Mesendoderm (in vitro differentiated cells): ENCODE measurements at regions not wholly inside any gene's neighbourhood (a gene's known extent, or its start where the extent isn't known, plus 50 kb on each side); places are given as distances from the start of the nearest gene placed in this dataset.

Source experiments
- DNase-seq: peaks from one replicate; pipeline ENCODE4 v3.0.0; 2013
- H2AK5ac ChIP-seq: 2 replicates; pipeline ENCODE4 v1.6.1; 2013; ENCODE audit warnings: low read length, inconsistent platforms
- H2BK120ac ChIP-seq: 2 replicates; pipeline ENCODE4 v1.6.1; 2013; ENCODE audit warnings: low read depth, mild to moderate bottlenecking, low read length, moderate library complexity, mixed read lengths
- H2BK15ac ChIP-seq: replicated peaks from 2 replicates; pipeline ENCODE4 v1.6.1; 2013; ENCODE audit warnings: low read depth, mild to moderate bottlenecking, moderate library complexity
- H2BK5ac ChIP-seq: 2 replicates; pipeline ENCODE4 v1.6.1; 2013; ENCODE audit warnings: low read length, inconsistent platforms
- H3K18ac ChIP-seq: 2 replicates; pipeline ENCODE4 v1.6.1; 2013; ENCODE audit warnings: mild to moderate bottlenecking, low read length, mixed read lengths
- H3K23ac ChIP-seq: one replicate; pipeline ENCODE4 v1.6.1; 2013; ENCODE audit warnings: low read length
- H3K27ac ChIP-seq: 2 replicates; pipeline ENCODE4 v1.5.1; 2013; ENCODE audit warnings: low read depth, mild to moderate bottlenecking, inconsistent platforms, low read length, moderate library complexity
- H3K27me3 ChIP-seq: 2 replicates; pipeline ENCODE4 v1.6.1; 2013; ENCODE audit warnings: low read length, control low read depth, mild to moderate bottlenecking, inconsistent platforms; ENCODE audit not compliant: insufficient read depth, poor library complexity
- H3K36me3 ChIP-seq: 2 replicates; pipeline ENCODE4 v1.6.1; 2013; ENCODE audit warnings: low read length, inconsistent platforms; ENCODE audit not compliant: control insufficient read depth, insufficient read depth
- H3K4ac ChIP-seq: one replicate; pipeline ENCODE4 v1.6.1; 2013; ENCODE audit warnings: low read depth, mild to moderate bottlenecking, low read length, moderate library complexity
- H3K4me1 ChIP-seq: 2 replicates; pipeline ENCODE4 v1.6.1; 2013; ENCODE audit warnings: low read depth, low read length, inconsistent platforms; ENCODE audit not compliant: control insufficient read depth
- H3K4me2 ChIP-seq: 2 replicates; pipeline ENCODE4 v1.6.1; 2013; ENCODE audit warnings: low read length
- H3K4me3 ChIP-seq: 2 replicates; pipeline ENCODE4 v1.5.1; 2013; ENCODE audit warnings: mild to moderate bottlenecking, low read length
- H3K56ac ChIP-seq: one replicate; pipeline ENCODE4 v1.6.1; 2013; ENCODE audit warnings: low read length
- H3K79me1 ChIP-seq: 2 replicates; pipeline ENCODE4 v1.6.1; 2013; ENCODE audit warnings: low read length, inconsistent platforms
- H3K79me2 ChIP-seq: 2 replicates; pipeline ENCODE4 v1.6.1; 2013; ENCODE audit warnings: mild to moderate bottlenecking, low read length; ENCODE audit not compliant: control insufficient read depth, insufficient read depth
- H3K9ac ChIP-seq: 2 replicates; pipeline ENCODE4 v1.6.1; 2013; ENCODE audit warnings: low read length, inconsistent platforms
- H4K5ac ChIP-seq: one replicate; pipeline ENCODE4 v1.6.1; 2013; ENCODE audit warnings: low read length
- H4K8ac ChIP-seq: one replicate; pipeline ENCODE4 v1.6.1; 2013; ENCODE audit warnings: low read depth, mild to moderate bottlenecking, control low read depth, low read length, moderate library complexity
- WGBS: extraction: QIAGEN DNeasy Blood & Tissue Kit; methylation state at CpG from one replicate; pipeline ENCODE4 v1.1.7; 2013; ENCODE audit warnings: low lambda C conversion rate, missing lambda C conversion rate; ENCODE audit not compliant: insufficient coverage; ENCODE audit errors: extremely low coverage; 5-methylcytosine and 5-hydroxymethylcytosine counted together

- Histone ChIP-seq H2BK120ac (no peak overlapping the region), H3K18ac (no peak overlapping the region), H3K4me3 (no peak overlapping the region)
Measured at GRCh38 chr10:124160943-124161582, 67.7 kb upstream of the CHST15 start.

GRCh38 chr10:124160176-124160575, 66.8 kb upstream of the CHST15 start:
- Histone ChIP-seq H4K5ac (no peak overlapping the region), H2AK5ac (no peak overlapping the region), H3K27me3 (no peaks in the 10 kb centered on the region), H3K79me1 (no peaks in the 10 kb centered on the region), H3K4me1 (no peaks in the 10 kb centered on the region), H2BK15ac (no peak overlapping the region), H4K8ac (no peak overlapping the region), H3K9ac (no peak overlapping the region), H3K4me2 (no peak overlapping the region), H3K18ac (no peak overlapping the region), H3K79me2 (no peaks in the 10 kb centered on the region), H2BK120ac (no peak overlapping the region), H3K4ac (no peak overlapping the region), H2BK5ac (no peak overlapping the region), H3K23ac (no peak overlapping the region), H3K56ac (no peak overlapping the region), H3K36me3 (no peaks in the 10 kb centered on the region), H3K27ac (no peak overlapping the region), H3K4me3 (no peak overlapping the region)
- no peak for DNase-seq
- WGBS = no CpG with 5 or more reads among the region's 10 CpGs

More at GRCh38 chr10:124160943-124161582, 67.7 kb upstream of the CHST15 start:
- H3K4me1 ChIP-seq = no peaks in the 10 kb centered on the region
- H4K8ac ChIP-seq = no peak overlapping the region
- H3K23ac ChIP-seq = no peak overlapping the region
- H3K9ac ChIP-seq = no peak overlapping the region
- no peak overlapping the region for H3K27ac ChIP-seq
- no peaks in the 10 kb centered on the region for H3K79me2 ChIP-seq
- no peaks in the 10 kb centered on the region for H3K36me3 ChIP-seq
- no peak overlapping the region for H2BK5ac ChIP-seq
- no peak overlapping the region for H3K4ac ChIP-seq
- H3K27me3 ChIP-seq = no peaks in the 10 kb centered on the region
- no peak overlapping the region for H2AK5ac ChIP-seq
- H3K56ac ChIP-seq = no peak overlapping the region
- H3K79me1 ChIP-seq = no peaks in the 10 kb centered on the region
- no peak overlapping the region for H3K4me2 ChIP-seq
- no peak for DNase-seq
- WGBS = no CpG with 5 or more reads among the region's 13 CpGs
- H4K5ac ChIP-seq = no peak overlapping the region
- no peak overlapping the region for H2BK15ac ChIP-seq

- Histone ChIP-seq H2BK5ac (no peak overlapping the region), H3K79me2 (no peaks in the 10 kb centered on the region)
Measured at GRCh38 chr10:124159153-124159552, 65.8 kb upstream of the CHST15 start.

GRCh38 chr10:124158592-124158991, 65.2 kb upstream of the CHST15 start:
- WGBS = no CpG with 5 or more reads among the region's 8 CpGs
- Histone ChIP-seq H3K56ac (no peak overlapping the region), H3K4me2 (no peak overlapping the region), H3K79me2 (no peaks in the 10 kb centered on the region), H4K8ac (no peak overlapping the region), H3K27me3 (no peaks in the 10 kb centered on the region), H2BK5ac (no peak overlapping the region), H3K27ac (no peak overlapping the region), H4K5ac (no peak overlapping the region), H3K9ac (no peak overlapping the region), H3K4me3 (no peak overlapping the region), H3K4me1 (no peaks in the 10 kb centered on the region), H3K18ac (no peak overlapping the region), H3K36me3 (no peaks in the 10 kb centered on the region), H3K23ac (no peak overlapping the region), H2BK15ac (no peak overlapping the region), H3K4ac (no peak overlapping the region), H2BK120ac (no peak overlapping the region), H2AK5ac (no peak overlapping the region), H3K79me1 (no peaks in the 10 kb centered on the region)
- DNase-seq = no peak

More at GRCh38 chr10:124159153-124159552, 65.8 kb upstream of the CHST15 start:
- H3K27me3 ChIP-seq = no peaks in the 10 kb centered on the region
- no peak overlapping the region for H3K4ac ChIP-seq
- H3K56ac ChIP-seq = no peak overlapping the region
- H3K79me1 ChIP-seq = no peaks in the 10 kb centered on the region
- no peaks in the 10 kb centered on the region for H3K36me3 ChIP-seq
- no peak overlapping the region for H3K4me3 ChIP-seq
- no peak overlapping the region for H4K5ac ChIP-seq
- no peak overlapping the region for H3K4me2 ChIP-seq
- H3K23ac ChIP-seq = no peak overlapping the region
- H2BK120ac ChIP-seq = no peak overlapping the region
- H4K8ac ChIP-seq = no peak overlapping the region
- no peak overlapping the region for H3K9ac ChIP-seq
- H2BK15ac ChIP-seq = no peak overlapping the region
- no peak for DNase-seq
- no peaks in the 10 kb centered on the region for H3K4me1 ChIP-seq
- no peak overlapping the region for H3K18ac ChIP-seq
- no peak overlapping the region for H2AK5ac ChIP-seq
- WGBS = no CpG with 5 or more reads among the region's 5 CpGs
- H3K27ac ChIP-seq = no peak overlapping the region

- Histone ChIP-seq H3K36me3 (no peaks in the 10 kb centered on the region), H3K23ac (no peak overlapping the region), H2BK120ac (no peak overlapping the region), H3K4me3 (no peak overlapping the region), H3K4me1 (peaks cover 3% of the 10 kb centered on the region), H3K4ac (no peak overlapping the region), H3K56ac (no peak overlapping the region), H4K8ac (no peak overlapping the region), H3K79me1 (no peaks in the 10 kb centered on the region), H3K27me3 (no peaks in the 10 kb centered on the region), H2BK15ac (no peak overlapping the region), H3K27ac (no peak overlapping the region), H2BK5ac (no peak overlapping the region), H3K79me2 (no peaks in the 10 kb centered on the region), H3K9ac (no peak overlapping the region), H4K5ac (no peak overlapping the region), H2AK5ac (no peak overlapping the region), H3K18ac (no peak overlapping the region), H3K4me2 (no peak overlapping the region)
- no CpG with 5 or more reads among the region's 4 CpGs for WGBS
- no peak for DNase-seq
Measured at GRCh38 chr10:124157271-124157681, 63.9 kb upstream of the CHST15 start.
